ENCODE measurements at regions not wholly inside any gene's neighbourhood (a gene's known extent, or its start where the extent isn't known, plus 50 kb on each side); places are given as distances from the start of the nearest gene placed in this dataset.
"Not testable (repeated sequence)": the region's sequence is repeated elsewhere in the genome, so short reads cannot be mapped to it uniquely, and the experiment has no call there.

GRCh38 chr5:102048940-102049339 lies 247.1 kb downstream of the SLCO4C1 start:
- H4K20me1 ChIP-seq (ENCODE audit: insufficient read depth, low read length), result no peaks in the 10 kb centered on the region
- H3K27me3 ChIP-seq (ENCODE audit: insufficient read depth, low read length), result no peaks in the 10 kb centered on the region
- no peaks in the 10 kb centered on the region for H3K36me3 ChIP-seq (ENCODE audit: insufficient read depth, low read length)
- H3K79me2 ChIP-seq (ENCODE audit: insufficient read depth, low read length), result no peaks in the 10 kb centered on the region
- no peak overlapping the region for H3K9ac ChIP-seq (ENCODE audit: low read length)
- no peak overlapping the region for H3K4me3 ChIP-seq (ENCODE audit: low read depth, low read length, poor library complexity, severe bottlenecking)
- no peaks in the 10 kb centered on the region for H3K4me1 ChIP-seq (ENCODE audit: insufficient read depth, low read length, severe bottlenecking)
- H3K9me3 ChIP-seq (ENCODE audit: low read length), result no peaks in the 10 kb centered on the region
- no peaks in the 10 kb centered on the region for H3K9me2 ChIP-seq (ENCODE audit: low read depth, low read length)
- no peak overlapping the region for H2AFZ ChIP-seq (ENCODE audit: low read length)
- no peak overlapping the region for H3K27ac ChIP-seq (ENCODE audit: low read depth, low read length, poor library complexity, severe bottlenecking)
- TF ChIP-seq EZH2 (IDR thresholded peaks at IDR 0.05; ENCODE audit: borderline replicate concordance, low read length), result no peak
- H3K4me2 ChIP-seq (ENCODE audit: low read length), result no peak overlapping the region
- H3F3A ChIP-seq (ENCODE audit: insufficient read depth, low read length), result no peaks in the 10 kb centered on the region

GRCh38 chr5:102047073-102047472 lies 249.0 kb downstream of the SLCO4C1 start:
- H3K4me3 ChIP-seq (ENCODE audit: low read depth, low read length, poor library complexity, severe bottlenecking); H4K20me1 ChIP-seq (ENCODE audit: insufficient read depth, low read length); H3K9me3 ChIP-seq (ENCODE audit: low read length): not testable (repeated sequence)

GRCh38 chr5:102040326-102040725 lies 255.8 kb downstream of the SLCO4C1 start:
- H3K9me2 ChIP-seq (ENCODE audit: low read depth, low read length), result no peaks in the 10 kb centered on the region
- H3F3A ChIP-seq (ENCODE audit: insufficient read depth, low read length), result no peaks in the 10 kb centered on the region
- H3K4me1 ChIP-seq (ENCODE audit: insufficient read depth, low read length, severe bottlenecking), result no peaks in the 10 kb centered on the region
- no peak overlapping the region for H3K27ac ChIP-seq (ENCODE audit: low read depth, low read length, poor library complexity, severe bottlenecking)
- no peak overlapping the region for H3K9ac ChIP-seq (ENCODE audit: low read length)
- H4K20me1 ChIP-seq (ENCODE audit: insufficient read depth, low read length), result no peaks in the 10 kb centered on the region
- no peaks in the 10 kb centered on the region for H3K27me3 ChIP-seq (ENCODE audit: insufficient read depth, low read length)
- H3K79me2 ChIP-seq (ENCODE audit: insufficient read depth, low read length), result no peaks in the 10 kb centered on the region
- TF ChIP-seq CTCF (IDR thresholded peaks at IDR 0.05; ENCODE audit: low read length), result no peak
- no peak for TF ChIP-seq EZH2 (IDR thresholded peaks at IDR 0.05; ENCODE audit: borderline replicate concordance, low read length)
- no peak overlapping the region for H2AFZ ChIP-seq (ENCODE audit: low read length)
- H3K36me3 ChIP-seq (ENCODE audit: insufficient read depth, low read length), result no peaks in the 10 kb centered on the region
- H3K9me3 ChIP-seq (ENCODE audit: low read length), result no peaks in the 10 kb centered on the region
- no peak overlapping the region for H3K4me2 ChIP-seq (ENCODE audit: low read length)
- no peak overlapping the region for H3K4me3 ChIP-seq (ENCODE audit: low read depth, low read length, poor library complexity, severe bottlenecking)

More at GRCh38 chr5:102047073-102047472, 249.0 kb downstream of the SLCO4C1 start:
- not testable (repeated sequence) for H3K79me2 ChIP-seq (ENCODE audit: insufficient read depth, low read length); H3K36me3 ChIP-seq (ENCODE audit: insufficient read depth, low read length); H3K4me2 ChIP-seq (ENCODE audit: low read length); H3K4me1 ChIP-seq (ENCODE audit: insufficient read depth, low read length, severe bottlenecking); H3K27ac ChIP-seq (ENCODE audit: low read depth, low read length, poor library complexity, severe bottlenecking); H3F3A ChIP-seq (ENCODE audit: insufficient read depth, low read length); H3K9me2 ChIP-seq (ENCODE audit: low read depth, low read length); H2AFZ ChIP-seq (ENCODE audit: low read length); H3K27me3 ChIP-seq (ENCODE audit: insufficient read depth, low read length); H3K9ac ChIP-seq (ENCODE audit: low read length)

GRCh38 chr5:102036927-102037326 lies 259.2 kb downstream of the SLCO4C1 start:
- H3K27me3 ChIP-seq (ENCODE audit: insufficient read depth, low read length), result no peaks in the 10 kb centered on the region
- no peak overlapping the region for H3K9ac ChIP-seq (ENCODE audit: low read length)
- H3K27ac ChIP-seq (ENCODE audit: low read depth, low read length, poor library complexity, severe bottlenecking), result no peak overlapping the region
- H3K36me3 ChIP-seq (ENCODE audit: insufficient read depth, low read length), result no peaks in the 10 kb centered on the region
- H3K9me2 ChIP-seq (ENCODE audit: low read depth, low read length), result no peaks in the 10 kb centered on the region
- no peak for TF ChIP-seq EZH2 (IDR thresholded peaks at IDR 0.05; ENCODE audit: borderline replicate concordance, low read length)
- TF ChIP-seq CTCF (IDR thresholded peaks at IDR 0.05; ENCODE audit: low read length), result no peak
- no peaks in the 10 kb centered on the region for H3K4me1 ChIP-seq (ENCODE audit: insufficient read depth, low read length, severe bottlenecking)
- H3K4me3 ChIP-seq (ENCODE audit: low read depth, low read length, poor library complexity, severe bottlenecking), result no peak overlapping the region
- no peaks in the 10 kb centered on the region for H4K20me1 ChIP-seq (ENCODE audit: insufficient read depth, low read length)
- H3K9me3 ChIP-seq (ENCODE audit: low read length), result no peaks in the 10 kb centered on the region
- H2AFZ ChIP-seq (ENCODE audit: low read length), result no peak overlapping the region
- no peaks in the 10 kb centered on the region for H3K79me2 ChIP-seq (ENCODE audit: insufficient read depth, low read length)
- H3K4me2 ChIP-seq (ENCODE audit: low read length), result no peak overlapping the region
- no peaks in the 10 kb centered on the region for H3F3A ChIP-seq (ENCODE audit: insufficient read depth, low read length)
